ENCODE measurements at regions not wholly inside any gene's neighbourhood (a gene's known extent, or its start where the extent isn't known, plus 50 kb on each side); places are given as distances from the start of the nearest gene placed in this dataset.
"Not testable (repeated sequence)": the region's sequence is repeated elsewhere in the genome, so short reads cannot be mapped to it uniquely, and the experiment has no call there.

DNA sequence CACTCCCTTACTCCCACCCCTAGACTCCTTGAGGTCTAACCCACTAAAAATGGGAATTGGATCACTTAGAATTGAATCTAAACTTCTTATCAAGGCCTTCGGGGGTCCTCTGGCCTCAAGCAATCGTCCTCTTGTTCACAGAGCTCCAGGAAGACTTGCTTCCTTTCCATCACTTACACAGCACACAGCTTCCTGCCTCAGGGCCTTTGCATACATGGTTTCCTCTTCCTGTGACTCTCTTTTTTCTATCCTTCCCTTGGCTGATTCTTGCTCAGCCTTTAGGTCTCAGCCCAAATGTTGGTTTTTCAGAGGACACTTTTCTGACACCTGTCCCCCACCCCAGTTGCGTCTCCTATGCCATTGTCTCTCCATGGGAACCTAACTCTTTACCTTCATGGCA is 50.0 kb upstream of the ALDH1B1 start:
- intact Hi-C loops (cut with DNase I): no loop called here
- DNase-seq (no peak), ATAC-seq (no peak)

DNA sequence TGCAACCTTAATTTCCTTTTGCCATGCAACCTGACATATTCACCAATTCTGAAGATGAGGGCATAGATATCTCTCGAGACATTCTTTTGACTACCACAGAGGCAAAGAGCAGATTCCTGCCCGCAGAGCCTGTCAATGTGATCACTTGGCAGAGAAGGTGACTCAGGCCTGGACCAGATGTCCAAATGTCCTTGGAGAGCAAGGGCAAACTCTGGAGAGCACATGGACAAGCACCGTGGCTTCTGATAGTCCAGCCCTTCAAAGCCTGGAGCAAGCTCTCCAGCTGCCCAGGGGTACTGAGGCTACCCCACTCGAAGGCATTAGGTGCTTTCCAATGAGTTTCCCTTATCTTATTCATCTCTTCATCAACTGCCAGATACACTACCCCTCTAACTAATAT is 50.4 kb upstream of the ALDH1B1 start:
- ATAC-seq (no peak), DNase-seq (no peak)
- intact Hi-C loops (cut with DNase I): no loop called here

DNA sequence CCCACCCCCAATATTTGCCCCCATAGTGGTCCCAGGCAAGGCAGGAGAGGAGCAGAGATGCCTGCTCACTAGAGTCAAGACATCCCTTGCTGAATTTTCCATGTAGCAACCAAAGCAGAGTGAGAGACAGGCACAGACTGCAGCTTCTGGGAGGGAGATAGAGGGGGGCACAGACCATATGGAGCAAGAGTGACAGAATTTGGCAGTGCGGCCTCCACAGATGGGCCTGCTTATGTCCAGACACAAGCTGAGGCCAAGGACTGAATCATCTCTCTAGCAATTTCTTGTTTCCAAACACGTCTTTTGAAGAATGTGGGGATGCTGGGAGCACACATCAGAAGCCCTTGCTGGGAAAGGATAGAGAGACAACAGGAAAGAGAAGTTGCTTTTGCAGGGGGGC is 53.0 kb upstream of the ALDH1B1 start:
- intact Hi-C loops (cut with DNase I): no loop called here
- DNase-seq: peak; percentile 41
- ATAC-seq: peak; percentile 19 to 89

DNA sequence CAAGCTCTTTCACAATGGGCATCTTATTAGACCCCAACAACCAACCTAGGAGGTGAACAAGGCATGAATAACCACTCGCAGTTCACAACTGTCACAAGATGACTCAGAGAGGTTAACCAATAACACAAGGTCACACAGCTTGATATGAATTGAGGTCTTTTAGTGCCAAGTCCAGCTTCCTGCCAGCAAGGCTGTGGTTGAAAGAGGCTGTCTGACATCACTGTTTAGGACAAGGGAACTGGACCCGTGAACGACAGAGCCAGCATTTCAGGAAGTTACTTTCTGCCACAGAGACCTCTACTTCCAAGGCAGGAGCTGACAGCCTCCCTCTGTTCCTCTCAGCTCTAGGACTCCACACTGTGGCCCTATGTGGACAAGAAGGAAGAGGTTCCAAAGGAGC is 53.4 kb upstream of the ALDH1B1 start:
- ATAC-seq: peak; percentile 23 to 82
- peak; percentile 44 for DNase-seq

DNA sequence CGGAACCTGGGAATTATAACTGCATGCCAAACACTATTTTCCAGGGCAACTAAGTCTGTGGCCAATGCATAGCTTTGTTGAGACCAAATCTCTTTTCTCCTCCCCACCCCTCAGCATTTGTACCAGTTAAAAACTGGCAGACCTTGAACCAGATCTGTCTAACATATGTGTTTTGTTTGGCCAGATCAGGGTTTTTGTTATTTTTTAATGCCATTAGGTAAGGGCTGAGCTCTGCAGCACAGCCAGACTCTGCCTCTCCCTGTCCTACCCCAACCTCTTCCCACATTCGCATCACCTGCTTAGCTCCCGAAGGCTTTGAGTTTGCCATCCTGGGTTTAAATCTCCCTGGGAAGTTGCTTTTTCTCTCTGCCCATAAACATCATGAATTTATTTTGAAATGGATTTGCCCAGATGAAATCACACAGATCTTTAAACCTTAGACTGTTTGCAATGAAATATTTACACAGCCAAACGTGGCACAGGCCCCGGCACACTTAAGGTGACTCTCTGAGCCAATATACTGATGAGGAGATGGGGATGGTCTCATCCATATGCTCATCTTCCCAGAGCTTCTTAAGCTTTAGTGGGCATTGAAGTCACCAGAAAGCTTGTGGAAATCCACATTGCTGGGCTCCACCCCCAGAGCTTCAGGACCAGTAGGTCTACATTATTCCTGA is 54.0 kb upstream of the ALDH1B1 start:
- ATAC-seq: no peak

More for the DNA sequence above, 53.4 kb upstream of the ALDH1B1 start:
- intact Hi-C loops (cut with DNase I): no loop called here

DNA sequence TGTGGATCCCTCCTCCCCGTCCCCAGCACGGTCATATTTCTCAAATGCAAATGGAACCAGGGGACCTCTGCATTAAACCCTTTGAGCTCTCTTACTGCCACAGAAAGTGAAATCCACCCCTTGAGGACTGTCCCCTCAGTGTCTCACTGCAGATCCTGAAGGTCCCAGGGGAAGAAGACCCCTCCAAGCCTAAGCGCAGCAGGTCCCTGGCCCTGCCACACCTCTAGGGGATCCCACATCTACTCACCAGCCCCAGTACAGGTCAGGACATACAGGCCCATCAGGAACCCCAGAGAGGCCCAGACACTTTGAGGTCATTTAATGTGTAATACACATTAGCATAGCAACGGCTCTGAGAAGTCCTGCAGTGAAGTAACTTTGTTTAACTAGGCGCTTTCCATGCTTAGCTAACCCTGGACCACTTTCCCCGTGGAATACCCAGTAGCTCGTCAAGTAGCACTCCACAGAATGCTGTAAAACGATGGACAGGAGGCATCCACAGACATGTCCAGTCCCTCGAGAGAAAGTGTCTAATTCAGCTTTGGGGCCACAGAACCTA is 54.7 kb upstream of the ALDH1B1 start:
- intact Hi-C loops (cut with DNase I): no loop called here
- no peak for ATAC-seq

More for the DNA sequence above, 54.0 kb upstream of the ALDH1B1 start:
- intact Hi-C loops (cut with DNase I): no loop called here
- DNase-seq: no peak

DNA sequence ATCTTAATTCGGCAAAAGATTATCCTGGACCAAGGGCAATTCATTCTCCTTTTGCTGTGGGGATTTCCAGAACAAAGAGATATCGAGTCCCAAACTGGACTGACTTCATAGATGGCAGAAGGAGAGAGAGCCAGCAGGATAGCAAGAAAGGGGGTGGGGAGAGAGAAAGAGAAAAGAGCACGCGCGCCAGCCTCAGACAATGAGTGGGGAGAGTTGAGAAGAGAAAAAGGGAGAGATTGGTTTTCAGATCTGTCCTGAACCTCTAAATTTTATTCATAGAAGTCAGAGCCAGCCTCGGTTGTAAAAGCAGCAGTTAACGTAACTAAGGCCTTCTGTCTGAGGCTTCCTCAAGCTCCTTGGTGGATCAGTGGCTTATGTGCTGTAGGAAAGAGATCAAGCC is 55.3 kb upstream of the ALDH1B1 start:
- no peak for ATAC-seq
- intact Hi-C loops (cut with DNase I): no loop called here
- no peak for DNase-seq

More for the DNA sequence above, 54.7 kb upstream of the ALDH1B1 start:
- no peak for DNase-seq

DNA sequence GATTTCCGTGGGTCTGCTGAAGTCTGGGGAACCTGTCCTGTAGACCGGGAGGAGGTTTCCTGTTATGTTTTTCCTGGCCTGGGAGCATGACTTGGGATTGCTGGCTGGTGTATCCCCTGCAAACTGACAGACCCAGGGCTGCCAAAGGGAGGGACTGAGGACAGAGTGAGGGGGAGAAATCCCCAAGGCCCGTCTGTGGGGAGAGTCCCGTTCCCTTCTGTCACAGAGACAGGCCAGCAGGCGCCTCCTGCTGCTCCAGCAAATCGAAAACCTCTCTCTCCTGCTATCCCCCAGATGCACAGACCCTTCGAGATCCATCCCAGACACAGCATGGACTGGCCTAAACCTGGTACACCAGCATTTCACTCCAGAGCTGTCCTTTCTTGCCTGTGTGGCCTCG is 56.2 kb upstream of the ALDH1B1 start:
- ATAC-seq (peak in 1 of 2 donors; percentile 29), DNase-seq (no peak)
- intact Hi-C loops (cut with DNase I): no loop called here

DNA sequence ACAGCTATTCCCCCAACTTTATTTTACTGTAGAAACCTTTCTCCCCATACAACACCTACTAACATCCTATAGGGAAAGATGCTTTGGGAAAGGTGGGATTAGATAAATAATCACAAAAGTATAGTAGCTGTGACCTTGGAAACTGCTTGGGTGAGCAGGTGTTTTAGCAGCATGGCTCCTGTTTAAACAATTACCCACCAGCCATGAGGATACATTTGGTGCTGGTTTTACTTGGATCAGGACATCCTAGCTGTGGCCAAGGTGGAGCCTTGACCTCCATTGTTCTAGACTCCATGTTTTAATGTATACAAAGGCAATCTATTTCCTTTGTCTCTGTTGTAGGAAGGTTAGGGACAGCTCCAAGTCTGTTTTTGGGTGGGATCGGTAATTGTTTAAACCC is 56.8 kb upstream of the ALDH1B1 start:
- DNase-seq (no peak), ATAC-seq (no peak)
- intact Hi-C loops (cut with DNase I): no loop called here

DNA sequence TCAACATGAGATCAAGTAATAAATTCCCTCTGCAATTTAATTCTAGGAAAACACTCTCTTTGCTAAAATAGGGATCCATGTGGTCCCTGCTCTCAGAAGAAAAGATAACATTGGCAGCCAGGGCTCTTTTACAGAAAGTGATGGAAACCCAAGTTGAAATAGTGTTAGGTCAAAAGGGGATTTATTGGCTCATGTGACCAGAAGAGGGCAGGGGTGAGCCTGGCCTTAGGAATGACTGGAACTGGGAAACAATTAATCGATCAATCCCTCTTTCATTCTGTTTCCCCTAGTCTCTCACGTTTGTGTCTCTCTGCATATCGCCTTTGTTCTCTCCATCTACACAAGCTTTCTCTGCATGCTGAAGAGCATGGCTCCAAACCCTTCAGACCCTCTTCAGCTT is 58.3 kb upstream of the ALDH1B1 start:
- intact Hi-C loops (cut with DNase I): no loop called here
- no peak for ATAC-seq
- DNase-seq: no peak

DNA sequence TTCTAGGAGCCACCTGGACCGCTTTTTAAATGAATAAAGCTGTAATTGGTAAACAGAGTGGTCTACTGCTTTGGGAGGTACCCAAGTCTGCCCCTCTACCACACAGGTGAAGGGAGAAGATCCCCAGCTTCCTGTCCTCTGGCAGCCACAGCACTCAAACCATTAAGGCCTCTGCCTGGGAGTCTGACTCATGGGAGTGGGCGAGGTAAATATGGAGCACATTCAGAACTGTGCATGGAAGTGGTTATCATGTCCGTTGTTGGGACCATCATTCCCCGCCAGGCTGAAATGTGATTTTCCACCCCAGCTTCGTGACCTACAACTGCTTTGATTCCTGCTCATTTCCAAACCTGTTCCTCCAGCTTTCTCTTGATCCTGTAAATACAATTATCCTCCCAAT is 59.5 kb upstream of the ALDH1B1 start:
- DNase-seq (no peak), ATAC-seq (no peak)
- intact Hi-C loops (cut with DNase I): no loop called here

DNA sequence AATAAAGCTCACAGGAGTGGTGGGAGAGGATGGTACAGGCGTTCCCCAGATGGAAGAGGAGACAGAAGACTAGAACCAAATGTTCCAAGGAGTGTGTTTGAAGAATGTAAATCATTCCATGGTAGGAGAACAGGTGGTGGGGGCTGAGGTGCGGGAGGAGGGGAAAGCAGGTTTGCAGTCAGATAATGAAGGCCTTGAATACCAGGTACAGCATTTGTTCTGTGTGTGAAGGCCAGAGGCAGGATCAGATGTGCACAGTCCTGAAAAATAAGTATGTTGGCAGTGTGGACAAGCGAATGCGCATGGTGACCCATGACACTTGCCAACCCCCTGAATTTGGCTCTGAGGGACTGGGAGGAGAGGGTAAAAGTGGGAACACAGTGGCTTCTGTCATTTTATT is 59.9 kb upstream of the ALDH1B1 start:
- intact Hi-C loops (cut with DNase I): no loop called here
- no peak for DNase-seq
- ATAC-seq: no peak

DNA sequence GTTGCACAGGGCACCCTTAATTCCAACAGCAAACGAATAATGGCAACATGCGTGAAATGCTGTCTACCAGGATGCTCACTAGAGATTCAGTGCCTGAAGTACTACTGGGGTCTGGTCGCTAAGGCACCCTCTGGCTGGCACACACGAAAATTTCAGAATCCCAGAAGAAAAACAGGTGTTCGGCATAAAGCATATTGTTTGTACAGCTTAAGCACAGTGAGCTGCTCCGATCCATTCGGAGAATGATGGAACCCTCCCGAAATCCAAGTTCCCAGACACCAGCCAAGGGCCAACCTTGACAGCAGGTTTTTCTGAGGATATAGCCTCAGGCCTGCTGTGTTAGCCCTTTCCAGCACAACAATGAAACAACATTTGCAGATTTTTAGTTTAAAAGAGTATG is 61.4 kb upstream of the ALDH1B1 start:
- DNase-seq (no peak), ATAC-seq (no peak)
- intact Hi-C loops (cut with DNase I): no loop called here

DNA sequence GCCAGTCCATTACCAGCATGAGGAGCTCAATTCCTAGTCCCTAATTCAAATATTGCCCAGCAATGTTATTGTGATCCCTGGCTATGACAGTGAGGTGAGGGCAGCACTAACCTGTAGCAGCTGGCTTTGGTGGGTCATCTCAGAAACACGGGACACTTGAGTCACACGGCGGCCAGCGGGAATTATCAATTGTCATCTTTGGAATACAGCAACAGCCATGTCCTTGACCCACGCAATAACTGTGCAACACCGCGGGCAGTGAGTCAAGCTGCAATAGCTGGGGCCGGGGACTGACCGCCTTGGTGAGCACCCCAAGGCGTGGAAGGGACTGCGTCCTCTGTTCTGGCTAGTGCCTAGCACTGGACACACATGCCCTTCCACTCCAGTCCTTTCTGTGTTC is 62.5 kb upstream of the ALDH1B1 start:
- intact Hi-C loops (cut with DNase I): no loop called here
- ATAC-seq (no peak), DNase-seq (no peak)

DNA sequence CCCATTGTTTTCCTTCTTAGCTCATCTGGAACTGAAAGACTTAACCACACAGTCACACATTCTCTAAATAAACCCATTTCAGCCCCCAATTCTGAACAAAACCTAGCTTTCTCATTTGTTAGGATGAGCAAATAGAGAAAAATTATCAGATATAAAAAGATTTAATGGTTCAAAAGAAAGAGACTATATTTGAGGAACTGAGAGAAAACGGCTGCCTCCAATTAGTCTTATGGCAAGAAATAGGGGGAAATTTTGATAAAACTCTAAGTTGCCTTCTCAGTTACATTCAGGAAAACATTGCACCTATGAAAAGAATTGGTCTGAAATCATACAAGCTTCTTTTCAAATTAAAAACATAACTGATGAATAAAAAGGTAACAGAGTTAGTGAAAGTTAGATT is 63.7 kb upstream of the ALDH1B1 start:
- intact Hi-C loops (cut with DNase I): no loop called here
- DNase-seq (no peak), ATAC-seq (no peak)

DNA sequence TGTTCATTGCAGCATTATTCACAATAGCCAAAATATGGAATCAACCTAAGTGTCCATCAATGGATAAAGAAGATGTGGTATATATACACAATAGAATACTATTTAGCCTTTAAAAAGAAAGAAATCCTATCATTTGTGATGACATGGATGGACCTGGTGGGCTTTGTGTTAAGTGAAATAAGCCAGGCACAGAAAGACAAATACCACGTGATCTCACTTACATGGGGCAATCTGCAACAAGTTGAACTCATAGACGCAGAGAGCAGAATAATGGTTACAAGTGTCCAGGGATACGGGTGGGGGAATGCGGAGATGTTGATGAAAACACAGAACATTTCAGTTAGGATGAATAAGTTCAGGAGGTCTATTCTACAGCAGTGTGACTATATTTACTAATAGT is 66.4 kb upstream of the ALDH1B1 start:
- ATAC-seq (no peak), DNase-seq (no peak)
- intact Hi-C loops (cut with DNase I): no loop called here

DNA sequence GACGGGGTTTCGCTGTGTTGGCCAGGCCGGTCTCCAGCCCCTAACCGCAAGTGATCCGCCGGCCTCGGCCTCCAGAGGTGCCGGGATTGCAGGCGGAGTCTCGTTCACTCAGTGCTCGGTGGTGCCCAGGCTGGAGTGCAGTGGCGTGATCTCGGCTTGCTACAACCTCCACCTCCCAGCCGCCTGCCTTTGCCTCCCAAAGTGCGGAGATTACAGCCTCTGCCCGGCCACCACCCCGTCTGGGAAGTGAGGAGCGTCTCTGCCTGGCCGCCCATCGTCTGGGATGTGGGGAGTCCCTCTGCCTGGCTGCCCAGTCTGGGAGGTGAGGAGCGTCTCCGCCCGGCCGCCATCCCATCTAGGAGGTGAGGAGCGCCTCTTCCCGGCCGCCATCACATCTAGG is 68.3 kb upstream of the ALDH1B1 start:
- intact Hi-C loops (cut with DNase I); ATAC-seq; DNase-seq: not testable (repeated sequence)

DNA sequence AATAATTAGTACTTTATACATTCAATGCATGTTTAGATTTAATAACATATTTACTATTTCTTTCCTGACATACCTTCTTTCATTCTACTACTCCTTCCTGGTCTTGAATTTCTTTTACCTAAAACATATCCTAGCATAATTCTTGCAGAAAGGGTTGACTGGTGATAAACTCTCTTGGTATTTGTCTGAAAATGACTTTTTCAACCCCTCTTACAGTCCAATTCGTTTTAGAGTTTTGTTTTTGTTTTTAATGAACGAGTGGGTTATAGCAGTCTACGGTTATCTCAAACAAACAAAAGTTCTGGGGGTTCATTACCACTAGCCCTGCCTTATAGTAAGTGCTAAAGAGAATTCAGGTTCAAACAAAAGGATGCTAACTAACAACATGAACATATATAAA is 69.6 kb upstream of the ALDH1B1 start:
- intact Hi-C loops (cut with DNase I): no loop called here
- no peak for DNase-seq
- ATAC-seq: no peak

DNA sequence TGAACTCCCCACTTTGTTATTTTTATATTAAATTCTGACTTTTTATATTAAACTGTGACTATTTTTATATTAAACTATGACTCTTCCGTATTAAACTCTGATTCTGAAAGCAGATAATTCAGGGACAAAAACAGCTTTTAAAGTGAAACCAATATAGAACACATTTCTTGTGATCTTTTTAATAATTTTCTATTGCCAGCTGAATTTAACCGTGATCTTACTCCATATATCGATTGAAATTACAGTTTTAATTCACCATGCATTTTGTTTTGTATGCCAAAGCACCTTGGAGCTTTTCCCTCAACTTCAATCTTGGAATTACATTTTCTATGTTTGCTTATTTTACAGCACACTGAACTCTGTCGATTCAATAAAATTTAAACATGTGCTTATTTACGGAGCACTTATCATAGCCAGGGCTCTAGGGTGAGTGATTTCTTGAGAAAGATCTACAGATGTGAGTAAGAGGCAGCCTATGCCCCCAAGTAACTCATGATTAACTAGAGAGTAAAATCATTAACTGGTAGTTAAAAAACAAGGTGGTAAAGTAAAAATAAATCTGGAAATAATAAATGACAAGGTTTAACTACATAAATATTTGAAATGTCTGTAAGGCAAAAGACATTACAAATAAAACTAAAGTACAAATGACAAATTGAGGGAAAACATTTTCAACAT is 72.9 kb upstream of the ALDH1B1 start:
- ATAC-seq: no peak
- intact Hi-C loops (cut with DNase I): no loop called here

DNA sequence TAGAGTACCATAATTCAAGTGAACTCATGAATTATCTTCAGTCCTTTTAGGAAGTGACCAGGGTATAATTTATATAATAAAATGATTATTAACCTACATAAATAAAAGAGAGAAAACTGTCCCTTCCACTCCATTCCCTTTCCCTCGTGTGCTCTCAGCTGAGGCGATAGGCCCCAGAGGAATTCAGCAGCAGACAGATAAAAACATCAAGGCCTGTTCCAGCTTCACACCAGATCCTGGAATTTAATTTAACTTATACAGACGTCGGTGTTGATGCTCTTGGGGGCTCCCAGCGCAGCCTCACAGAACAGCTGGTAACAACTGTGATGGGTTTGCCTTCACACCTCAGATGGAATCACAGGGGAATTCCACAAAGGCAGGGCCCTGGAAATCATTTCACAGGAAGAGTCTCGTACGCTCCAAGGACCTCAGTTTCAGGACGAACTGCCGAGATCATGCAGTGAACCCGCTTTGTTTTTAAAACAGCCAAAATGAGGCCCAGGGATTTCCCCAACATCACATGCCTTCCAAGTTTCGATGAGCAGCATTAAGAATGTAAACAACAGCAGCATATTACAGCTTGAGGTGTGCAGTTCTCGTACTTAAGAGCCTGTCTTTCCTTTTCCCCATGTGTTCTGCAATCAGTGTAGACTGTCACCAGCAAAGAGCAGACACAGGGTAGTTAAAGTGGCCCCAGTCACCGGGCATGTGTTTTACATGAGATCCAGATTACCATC is 73.6 kb upstream of the ALDH1B1 start:
- intact Hi-C loops (cut with DNase I): no loop called here
- ATAC-seq (peak in 1 of 2 donors; percentile 38), DNase-seq (no peak)

More for the DNA sequence above, 72.9 kb upstream of the ALDH1B1 start:
- no peak for DNase-seq

Data from left cardiac atrium (tissue), 4 donors.